Activated T-cell treated with anti-CD3 and anti-CD28 coated beads, Interleukin-2, amount 50 U/mL, for 1 hour (primary cell): ENCODE measurements at regions not wholly inside any gene's neighbourhood (a gene's known extent, or its start where the extent isn't known, plus 50 kb on each side); places are given as distances from the start of the nearest gene placed in this dataset.
A peak's percentile ranks its signal among the peaks of the same experiment; 100 is the strongest.

ENCODE experiments used
- DNase-seq: peaks from one replicate; pipeline ENCODE4 v3.0.0-alpha.2; 2020

DNA sequence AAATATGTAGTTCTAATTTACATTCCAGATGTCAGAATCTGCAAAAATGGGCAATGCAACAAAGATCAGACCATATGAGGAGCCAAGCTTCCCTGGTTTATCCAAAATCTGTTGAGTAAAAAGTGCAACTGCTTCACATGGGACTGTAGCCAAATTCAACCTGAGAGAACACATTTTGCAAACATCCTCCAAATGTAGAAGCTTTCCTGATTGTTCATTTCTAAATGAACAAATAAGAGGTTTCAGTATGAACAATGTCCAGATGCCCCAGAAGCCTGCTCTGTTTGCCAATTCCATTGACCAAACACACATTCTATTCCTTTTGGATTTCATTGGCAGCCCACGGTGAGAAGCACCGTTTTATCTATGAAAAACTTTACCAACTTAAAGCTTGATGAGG is 117.9 kb upstream of the OSR1 start:
- DNase-seq = no peak

DNA sequence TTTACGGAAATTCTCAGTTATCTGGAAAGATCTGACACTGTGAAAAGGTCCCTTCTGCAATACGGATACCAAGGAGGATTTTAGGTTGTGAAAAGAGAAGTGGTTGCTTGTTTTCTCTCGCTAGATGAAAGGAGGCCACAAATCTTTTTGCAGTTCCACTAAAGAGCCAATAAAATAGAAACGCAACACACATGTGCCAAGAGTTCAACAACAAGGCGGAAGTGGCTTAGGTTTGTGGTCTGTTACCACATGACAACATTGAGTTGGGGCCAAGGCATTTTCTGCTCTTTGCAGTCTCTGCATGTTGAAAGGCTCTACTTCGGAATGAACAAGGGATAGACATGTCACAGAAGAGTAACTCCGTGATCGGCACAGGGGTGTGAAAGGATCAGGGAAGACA is 115.7 kb upstream of the OSR1 start:
- DNase-seq = peak; percentile 18

DNA sequence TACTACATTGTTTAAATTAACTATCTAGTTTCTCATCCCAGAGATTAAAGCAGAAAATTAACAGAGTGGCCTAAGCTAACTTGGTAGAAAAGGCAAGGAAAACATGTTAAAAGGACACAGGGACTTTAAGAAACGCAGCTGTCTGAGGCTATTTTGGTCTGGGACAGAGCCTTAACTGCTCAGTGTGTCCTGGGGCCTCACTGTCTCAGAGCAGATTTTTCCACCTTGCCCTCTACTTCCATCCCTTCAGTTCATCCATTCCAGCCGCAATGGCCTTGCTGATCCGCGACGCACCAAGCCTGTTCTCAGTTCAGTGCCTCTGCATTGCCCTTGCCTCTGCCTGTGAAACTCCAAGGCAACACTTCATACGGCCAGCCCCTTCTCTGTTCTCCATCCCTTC is 114.9 kb upstream of the OSR1 start:
- DNase-seq = no peak

DNA sequence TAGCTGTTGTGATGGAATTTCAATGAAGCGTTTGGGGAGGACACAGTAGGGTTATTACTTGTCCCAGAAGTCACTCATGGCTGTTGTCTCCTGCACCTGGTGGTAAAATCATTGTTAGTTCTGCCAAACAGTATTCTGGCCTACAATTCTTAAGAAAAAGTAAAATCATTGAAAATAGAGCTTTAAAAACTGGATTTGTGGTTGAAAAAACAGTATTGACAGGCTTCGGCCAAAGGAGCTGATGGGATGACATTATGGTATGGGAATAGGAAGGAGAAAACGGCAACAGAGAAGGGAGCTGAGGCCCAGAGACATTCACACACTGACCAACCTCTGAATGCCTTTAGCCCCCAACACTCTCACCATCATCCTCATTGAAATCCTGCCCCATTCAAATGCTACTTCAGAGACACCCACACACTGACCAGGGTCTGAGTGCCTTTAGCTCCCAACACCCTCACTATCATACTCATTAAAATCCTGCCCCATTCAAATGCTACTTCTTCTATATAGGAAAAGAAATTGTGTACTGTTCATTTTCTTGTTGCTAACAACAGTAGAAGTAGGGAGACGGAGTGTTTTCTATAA is 114.1 kb upstream of the OSR1 start:
- no peak for DNase-seq

DNA sequence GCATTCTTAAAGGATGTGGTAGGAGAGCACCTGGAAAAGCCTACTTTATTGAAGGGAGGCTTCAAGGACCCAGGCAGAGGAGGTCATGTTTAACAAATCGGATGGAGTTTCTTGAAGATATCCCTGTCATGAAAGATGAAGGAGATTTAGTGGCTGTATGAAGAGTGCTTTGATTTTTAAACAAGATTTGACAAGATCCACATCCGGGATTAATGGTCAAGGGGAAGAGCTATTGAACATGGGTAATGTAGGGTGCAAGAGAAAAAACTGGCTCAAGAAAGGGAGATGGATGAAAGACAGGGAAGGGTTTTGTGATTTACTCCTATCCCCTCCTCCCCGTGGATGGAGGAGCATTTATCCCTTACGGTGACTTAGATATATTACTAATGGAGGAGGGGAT is 113.1 kb upstream of the OSR1 start:
- DNase-seq = no peak

DNA sequence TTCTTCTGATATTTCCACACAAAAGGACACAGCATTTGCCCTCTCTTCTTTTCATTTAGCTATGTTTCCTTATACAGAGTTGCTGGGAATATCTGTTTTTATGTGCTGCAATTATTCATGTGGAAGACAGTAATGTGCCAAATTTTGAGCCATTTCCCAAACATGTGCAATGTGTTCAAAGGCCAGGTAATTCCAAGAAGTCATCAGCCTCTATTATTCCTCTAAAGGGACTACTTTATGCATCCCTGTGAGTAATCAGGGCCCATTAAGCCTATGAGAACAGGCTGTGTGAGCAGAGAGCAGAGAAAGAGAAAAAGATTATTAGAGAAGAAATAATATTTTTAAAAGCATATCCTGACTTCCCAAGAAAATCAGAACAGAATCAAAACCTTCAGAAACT is 107.6 kb upstream of the OSR1 start:
- no peak for DNase-seq

DNA sequence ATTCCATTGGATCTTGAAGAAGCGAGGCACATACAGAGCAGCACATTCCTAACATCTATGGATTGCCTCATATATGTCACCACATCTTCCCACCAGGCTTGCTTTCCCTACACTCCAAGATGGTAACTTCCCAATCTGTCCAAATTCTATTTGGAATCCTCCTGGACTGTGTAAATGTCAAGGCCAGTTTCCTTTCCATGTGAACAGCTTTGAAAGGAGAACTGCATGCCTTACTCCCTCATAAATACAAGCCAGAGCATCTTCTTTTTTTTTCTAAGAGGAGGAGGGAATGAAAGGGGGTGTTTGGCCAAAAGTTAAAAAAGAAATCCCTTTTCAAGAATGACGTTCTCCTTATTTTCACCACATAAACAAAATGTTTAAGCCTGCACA is 103.8 kb upstream of the OSR1 start:
- DNase-seq = no peak

DNA sequence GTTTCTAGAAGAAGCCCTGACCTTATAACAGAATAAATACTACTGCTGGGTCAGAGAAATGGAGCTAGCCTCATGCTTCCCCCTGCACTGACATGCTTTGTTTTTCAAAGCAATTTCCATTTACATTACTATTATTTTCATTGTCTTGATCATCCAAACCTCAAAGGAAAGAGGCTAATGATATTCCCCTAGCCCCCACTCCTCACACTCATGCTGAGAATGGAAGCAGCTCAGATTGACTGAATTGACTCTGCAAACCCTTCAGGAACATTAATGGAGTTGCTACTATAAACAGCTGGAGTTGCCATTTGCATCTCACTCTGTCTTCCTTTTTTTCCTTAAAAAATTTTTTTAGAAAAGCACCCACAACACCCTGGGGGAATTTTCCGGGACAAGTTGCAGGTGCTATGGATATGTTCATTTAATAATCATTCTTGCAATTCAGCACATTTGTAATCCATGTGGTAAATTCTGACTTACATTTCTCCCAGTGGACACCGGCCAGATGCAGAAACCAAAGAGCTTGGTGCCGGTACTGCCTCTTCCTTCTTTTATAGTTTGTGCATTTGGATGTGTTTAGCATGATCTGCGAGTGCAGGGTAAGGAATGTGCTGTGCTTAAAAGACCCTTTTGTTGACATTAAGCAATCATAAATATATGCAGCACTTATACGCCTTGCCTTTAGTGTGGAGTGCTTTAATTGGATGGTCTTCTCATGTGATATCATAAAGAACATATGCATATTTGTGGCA is 103.3 kb upstream of the OSR1 start:
- no peak for DNase-seq

DNA sequence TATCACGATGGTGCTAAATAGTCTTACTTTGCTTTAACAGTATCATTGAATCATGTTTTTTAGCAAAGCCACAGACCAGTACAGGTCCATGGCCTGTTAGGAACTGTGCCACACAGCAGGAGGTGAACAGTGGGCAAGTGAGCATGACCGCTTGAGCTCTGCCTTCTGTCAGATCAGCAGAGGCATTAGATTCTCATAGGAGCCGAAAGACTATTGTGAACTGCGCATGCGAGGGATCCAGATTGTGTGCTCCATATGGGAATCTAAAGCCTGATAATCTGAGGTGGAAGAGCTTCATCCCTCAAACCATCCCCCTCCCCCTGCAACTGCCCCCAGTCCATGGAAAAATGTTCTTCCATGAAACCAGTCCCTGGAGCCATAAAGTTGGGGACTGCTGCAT is 102.3 kb upstream of the OSR1 start:
- no peak for DNase-seq

DNA sequence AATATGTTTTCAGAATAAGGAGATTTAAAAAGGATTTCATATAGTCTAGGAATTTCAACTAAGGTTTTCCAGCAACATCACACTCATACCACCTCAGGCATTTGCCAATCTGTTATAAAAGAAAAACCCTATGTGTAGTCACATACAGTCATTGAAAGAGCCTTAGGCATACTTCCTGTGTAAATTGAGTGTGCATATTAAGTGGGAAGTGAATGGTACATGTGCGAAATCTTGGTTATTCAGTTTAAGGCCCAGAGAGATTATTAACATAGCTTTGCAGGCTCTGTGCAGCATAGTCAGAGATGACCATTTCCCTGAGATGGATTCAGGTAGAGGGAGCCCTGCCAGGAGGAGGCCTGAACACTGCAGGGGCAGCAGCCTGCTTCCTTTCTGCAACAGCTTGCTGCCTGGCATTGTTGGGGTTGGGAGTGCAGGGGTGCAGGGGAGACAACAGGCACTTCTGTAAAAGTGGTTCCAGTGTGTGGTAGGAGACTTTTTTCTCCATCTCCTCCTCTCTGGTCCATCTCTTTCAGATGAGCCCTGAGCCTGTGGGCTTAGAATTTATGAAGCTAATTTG is 100.1 kb upstream of the OSR1 start:
- no peak for DNase-seq

DNA sequence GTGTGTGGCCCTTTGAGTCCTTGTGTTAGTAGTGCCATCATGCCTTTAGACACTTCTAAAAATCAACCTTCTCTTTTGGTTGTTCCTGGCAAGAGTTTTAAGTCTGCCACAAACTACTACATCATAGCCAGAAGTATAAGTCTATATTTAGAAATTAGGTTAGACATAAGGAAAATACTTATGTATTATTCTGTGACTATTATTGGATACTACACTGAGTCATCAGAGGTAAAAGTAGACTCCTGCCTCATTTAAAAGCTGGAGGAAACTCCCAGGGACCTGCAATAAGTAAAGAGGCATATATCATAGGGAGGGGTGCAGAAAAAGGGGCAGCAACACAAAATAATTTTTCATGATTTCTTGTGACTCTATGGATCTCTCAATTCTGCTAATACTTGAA is 99.4 kb upstream of the OSR1 start:
- DNase-seq = no peak

DNA sequence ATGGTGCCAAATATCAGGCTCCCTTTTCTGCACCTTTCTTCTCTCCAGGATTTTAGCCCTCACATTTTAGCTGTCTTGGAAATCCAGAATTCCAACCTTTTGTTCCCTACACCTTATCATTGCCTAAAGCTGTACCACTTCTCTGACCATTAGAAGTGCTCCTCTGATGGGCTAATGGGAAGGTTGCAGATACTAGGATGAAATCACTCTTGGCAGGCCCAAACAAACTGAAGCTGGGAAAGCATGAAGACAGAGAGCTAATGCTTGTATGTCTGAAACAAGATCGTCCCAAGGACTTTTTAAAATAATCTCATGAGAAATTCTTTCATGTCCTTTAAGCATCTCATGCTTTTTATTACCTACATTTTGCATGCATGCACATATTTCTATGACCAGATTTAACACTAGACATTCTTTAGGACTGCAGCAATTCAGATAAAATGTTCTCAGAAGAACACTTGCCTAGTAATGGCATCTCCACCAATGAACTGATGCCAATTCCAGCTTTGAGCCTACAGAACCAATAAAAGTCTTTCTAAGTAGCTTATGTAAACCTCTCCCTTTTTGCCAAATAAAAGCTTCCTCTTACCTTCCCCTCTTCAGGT is 98.4 kb upstream of the OSR1 start:
- no peak for DNase-seq

DNA sequence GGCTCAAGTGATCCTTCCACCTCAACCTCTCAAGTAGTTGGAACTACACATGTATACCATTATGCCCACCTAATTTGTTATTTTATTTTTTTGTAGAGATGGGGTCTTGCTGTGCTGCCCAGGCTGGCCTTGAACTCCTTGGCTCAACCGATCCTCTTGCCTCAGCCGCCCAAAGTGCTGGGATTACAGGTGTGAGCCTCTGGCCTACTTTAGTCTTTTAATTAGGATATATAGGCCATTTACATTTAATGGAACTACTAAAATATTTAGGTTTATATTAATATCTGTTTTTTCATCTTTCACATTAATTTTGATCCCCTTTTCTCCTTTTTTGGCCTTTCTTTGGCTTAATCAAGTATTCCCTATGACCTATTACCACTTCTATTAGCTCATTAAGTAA is 95.7 kb upstream of the OSR1 start:
- no peak for DNase-seq

DNA sequence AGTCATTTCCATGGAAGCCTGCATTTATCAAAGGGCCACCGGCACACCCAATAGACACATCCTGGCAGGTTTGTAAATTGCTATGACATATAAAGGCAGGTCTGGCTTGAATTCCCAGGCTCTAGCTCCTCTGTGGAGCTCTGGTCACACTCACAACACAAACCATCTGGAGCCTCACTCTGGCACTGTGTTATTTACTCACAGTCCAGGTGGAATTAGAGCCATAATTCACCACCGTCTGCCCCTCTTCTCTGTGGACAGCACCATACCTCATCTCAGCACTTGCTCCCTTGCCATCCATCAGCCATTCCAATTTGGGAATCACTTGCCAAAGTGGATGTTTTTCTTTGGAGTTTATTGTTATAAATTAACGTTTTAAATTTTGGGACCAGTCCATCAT is 84.3 kb upstream of the OSR1 start:
- no peak for DNase-seq

DNA sequence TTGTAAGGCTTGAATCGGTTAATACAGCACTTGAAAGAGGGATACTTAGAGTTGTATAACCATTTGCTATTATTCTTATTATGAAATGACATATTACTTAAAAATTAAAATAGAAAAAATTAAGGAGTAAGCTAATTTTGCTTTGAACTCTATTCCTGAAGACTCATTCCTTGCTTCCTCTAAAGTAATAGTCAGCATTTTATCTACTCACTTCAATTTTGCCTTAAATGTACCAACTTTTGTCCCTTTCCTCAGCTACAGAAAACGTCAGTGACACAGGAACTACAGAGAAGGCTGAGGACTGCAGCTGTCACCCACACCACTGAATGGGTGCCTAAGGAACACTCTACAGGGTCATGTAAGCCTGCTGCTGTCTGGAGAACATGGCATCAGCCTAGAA is 80.7 kb upstream of the OSR1 start:
- no peak for DNase-seq

DNA sequence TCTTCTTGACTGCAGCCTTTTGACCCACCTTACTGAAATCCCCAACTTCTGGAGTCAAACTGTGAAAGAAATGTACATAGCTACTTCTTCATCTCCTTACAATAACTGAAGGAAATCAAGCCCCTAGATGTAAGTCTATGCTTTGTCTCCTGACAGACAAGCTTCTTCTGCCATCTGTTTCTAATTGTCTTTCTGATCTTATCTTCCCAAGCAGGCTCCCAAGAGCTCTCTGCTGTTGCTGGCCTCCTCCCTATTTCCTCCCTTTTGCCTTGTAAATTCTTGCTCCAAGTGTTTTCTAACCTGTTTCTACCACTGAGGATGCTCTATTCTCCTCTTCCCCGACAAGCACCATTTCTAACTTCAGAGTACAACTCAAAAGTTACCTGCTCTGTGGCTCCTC is 77.4 kb upstream of the OSR1 start:
- no peak for DNase-seq

DNA sequence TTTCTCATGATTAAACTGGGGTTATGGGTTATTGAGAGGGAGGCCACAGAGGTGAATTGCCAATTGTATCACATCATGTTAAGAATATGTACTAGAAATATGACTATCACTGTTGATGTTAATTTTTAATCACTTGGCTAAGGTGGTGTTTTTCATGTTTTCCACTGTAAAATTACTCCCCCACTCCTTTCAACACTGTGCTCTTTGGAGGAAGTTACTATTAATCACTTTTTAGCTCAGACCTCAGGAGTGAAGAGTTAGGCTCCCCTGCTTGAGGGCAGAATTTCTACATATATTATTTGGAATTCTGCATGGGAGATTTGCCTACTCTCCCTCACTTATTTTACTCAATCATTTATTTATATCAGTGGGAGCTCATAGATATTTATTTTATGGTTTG is 76.0 kb upstream of the OSR1 start:
- DNase-seq = no peak

DNA sequence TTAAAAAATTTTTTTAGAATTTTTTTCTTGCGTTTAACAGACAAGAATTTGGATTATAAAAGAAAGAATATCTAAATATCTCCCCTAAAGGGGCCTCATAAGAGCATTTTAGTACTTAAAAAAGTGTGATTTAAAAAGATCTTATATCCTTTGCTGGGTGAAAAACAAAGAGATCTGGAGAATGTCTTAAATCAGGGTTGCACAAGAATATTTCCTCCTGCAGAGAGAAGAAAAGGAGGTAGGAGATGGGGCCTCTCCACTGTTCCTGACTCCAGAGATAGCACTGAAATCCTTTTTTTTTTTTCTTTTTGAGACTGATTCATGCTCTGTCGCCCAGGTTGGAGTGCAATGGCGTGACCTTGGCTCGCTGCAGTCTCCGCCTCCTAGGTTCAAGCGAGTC is 68.5 kb upstream of the OSR1 start:
- no peak for DNase-seq

DNA sequence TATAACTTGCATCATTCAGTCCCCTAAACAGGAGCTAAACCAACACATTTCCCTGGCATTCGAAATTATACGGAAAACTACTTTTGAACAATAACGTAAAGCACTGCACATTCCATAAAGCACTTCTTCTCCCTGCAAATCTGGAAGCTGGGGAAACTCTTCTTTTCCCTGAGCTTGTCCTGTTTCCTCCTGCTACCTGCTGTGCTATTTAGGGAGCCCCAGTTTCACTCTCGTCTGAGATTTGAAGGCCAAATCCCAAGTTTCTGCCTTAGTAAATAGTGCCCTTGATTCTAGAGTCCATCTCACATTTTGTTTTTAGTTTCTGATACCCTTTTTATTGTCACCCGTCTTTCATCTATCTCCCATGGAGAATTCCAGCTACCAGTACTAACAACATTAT is 67.7 kb upstream of the OSR1 start:
- DNase-seq = no peak

DNA sequence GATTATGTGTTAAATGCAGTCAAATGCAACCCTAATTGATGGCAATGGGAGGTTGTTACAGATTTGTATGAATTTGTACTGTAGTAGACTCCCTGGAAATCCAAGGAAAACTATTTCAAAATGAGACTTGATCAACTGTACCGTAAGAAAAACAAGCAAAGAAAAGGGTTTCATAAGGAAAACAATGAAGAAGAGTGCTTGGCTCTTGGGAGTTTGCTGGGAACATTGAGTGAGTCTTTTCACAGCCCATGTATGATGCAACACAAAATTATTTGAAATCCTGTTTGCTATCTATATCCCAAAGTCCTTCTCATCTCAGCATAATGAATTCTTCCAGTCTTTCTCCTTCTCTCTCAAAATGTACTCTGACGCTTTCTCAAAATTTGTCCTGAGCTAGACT is 67.0 kb upstream of the OSR1 start:
- DNase-seq = no peak

DNA sequence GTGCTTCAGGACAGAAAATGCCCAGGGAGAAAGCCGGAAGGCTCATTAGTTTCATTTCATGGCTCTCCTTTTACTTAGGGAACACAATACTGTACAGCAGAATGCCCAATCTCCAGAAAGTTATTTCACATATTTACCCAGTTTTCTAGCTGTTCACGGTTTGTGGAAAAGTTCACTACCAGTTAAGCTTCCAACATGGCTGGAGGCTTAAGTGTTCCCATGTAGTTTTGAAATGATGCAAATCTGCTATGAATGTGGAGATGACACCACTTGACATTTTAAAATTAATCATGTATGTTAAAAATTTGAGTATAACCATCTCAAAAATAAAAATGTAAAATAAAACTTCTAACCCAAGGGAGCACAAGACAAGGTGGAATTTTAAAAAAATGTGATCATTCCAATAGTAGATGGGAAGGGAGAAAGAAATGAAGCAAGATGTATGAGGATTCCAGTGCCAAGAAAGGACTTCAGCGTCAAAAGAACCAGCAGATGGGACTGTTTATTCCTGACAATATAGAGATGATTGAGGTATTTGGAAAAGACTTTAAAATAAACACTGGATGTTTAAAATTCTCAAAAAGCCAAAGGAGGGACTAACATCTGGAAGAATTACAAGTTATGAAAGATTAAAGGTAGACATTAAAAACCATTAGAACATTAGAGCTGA is 60.9 kb upstream of the OSR1 start:
- DNase-seq = no peak

DNA sequence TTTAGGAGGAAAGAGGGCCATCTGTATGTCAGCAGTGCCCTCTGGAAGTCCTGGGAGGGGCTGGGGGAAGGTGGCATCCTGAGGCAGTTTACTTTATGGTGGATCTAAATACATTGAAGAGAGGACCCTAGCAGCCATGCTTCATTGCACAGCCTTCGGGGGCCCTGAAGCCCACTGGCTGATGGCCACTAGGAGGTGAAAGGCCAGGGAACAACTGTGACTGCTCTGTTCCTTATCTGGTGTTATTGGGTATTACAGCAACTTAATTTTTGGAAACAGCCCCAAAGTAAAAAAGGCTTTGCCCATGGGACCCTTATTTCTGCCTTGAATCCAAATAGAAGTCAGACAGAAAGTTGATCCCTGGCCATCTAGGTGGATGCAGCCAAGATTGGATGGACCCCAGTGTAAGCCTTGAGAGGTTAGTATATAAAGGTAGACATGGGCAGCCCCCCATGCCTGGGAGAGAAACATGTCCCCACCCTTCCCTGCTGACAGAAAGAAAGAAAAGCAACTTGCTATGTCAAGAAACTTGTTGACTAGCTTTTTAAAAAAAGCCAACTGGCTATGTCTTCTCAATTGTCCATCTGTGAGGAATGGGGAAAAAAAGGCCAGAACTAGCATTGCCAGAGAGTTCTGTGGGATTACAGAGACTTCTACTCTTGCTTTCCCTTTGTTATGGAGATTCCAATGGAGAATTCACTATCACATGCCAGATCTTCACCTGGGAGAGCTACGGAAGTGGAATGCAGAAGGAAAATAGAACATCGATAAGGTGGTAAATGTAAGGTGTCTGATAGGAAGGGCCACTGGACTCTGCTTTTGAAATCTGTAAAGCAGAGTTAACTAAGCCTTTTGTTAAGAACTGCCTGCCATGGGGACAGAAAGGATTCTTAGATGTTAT is 58.6 kb upstream of the OSR1 start:
- no peak for DNase-seq

DNA sequence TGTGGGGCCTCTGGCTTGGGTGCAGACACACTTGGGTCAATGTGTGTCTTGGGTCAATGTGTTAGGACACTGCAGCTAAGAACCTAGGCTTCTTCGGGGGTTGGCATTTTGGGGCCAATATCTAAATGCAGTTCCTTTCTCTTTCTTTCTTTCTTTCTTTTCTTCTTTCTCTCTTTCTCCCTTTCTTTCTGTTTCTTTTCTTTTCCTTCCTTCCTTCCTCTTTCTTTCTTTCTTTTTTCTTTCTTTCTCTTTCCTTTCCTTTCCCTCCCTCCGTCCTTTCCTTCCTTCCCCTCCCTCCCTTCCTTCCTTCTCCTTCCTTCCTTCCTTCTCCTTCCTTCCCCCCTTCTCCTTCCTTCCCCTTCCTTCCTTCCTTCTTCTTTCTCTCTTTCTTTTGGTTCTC is 57.7 kb upstream of the OSR1 start:
- no peak for DNase-seq
